SK-N-DZ (cell line): ENCODE measurements at regions not wholly inside any gene's neighbourhood (a gene's known extent, or its start where the extent isn't known, plus 50 kb on each side); places are given as distances from the start of the nearest gene placed in this dataset.

ENCODE experiments used
- DNase-seq: peaks from one replicate; pipeline ENCODE4 v3.0.0-alpha.2; 2015; ENCODE audit warnings: low spot score

DNA sequence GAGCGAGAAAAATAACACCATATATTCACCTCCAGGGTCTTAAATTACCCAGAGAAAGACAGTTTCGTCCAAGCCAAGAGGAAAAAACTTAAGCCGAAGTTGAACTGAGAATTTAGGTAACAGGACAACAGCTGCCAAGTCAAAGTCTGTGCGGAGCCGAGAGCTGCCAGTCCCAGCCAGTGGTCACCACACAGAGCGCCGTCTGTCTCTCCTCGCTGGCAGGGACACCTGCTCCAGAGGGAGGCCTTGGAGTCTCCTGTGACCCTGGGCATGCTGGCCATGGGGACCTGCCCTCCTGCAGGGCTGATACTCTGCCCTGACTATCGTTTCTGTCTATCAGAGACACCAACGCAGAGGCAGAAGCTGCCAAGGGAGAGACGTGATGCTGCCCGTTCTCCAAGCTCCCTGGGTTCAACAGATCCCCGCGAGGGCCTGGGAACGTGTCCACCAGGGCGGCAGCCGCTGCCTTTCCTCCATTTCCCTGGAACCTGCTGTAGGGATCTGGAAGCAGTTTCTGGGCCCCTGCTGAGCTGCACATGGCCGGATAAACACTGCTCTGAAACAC lies 341.3 kb downstream of the SMOC2 start:
- DNase-seq = no peak

DNA sequence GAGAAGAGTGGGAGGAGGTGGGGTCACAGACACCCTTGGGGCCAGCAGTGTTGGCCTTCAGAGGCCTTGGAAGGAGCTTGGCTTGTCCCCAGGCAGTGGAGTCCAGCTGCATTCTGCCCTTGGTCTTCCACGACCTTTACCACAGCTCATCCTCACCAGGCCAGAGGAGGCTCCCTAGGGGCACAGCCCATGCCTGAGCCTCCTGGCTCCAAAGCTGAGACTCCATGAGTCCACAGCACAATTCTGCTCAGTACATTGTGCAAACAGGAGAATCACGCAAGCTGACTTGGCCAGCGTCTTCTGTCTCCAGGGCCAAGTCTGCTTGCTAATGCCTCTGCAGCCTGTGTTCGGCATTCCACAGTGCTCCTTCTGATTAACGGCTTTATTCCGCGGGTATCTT lies 337.2 kb downstream of the SMOC2 start:
- DNase-seq = no peak

DNA sequence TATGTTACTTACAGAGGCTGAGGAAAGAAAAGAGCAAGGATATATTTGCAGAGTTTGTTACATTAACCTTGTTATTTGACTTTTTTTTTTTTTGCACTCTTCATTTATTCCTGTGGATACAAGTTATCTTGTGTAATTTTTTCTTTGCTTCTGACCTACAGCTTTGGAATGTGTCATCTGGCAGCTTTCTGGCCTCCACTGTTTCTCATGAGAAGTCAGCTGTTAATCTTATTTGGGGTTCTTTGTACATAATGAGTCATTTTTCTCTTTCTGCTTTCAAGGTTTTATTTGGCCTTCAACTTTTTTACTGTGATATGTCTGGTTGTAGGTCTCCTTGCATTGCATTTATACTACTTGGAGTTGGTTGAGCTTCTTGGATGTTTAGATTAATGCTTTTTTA lies 333.4 kb downstream of the SMOC2 start:
- DNase-seq = no peak

DNA sequence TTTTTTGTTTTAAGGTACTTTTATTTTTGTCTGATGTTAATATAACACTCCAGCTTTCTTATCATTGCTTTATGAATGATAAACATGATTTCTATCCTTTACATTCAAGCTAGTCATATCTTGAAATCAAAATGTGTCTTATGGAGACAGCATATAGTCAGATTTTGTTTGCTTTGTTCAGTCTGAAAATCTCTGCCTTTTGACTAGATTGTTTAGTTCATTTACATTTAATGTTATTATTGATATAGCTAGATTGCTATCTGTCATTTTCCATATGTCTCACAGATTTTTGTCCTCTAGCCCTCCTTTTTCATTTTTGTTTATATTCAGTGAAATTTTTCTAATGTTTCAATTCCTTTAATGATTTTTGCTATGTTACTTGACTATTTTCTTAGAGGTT lies 332.8 kb downstream of the SMOC2 start:
- DNase-seq = no peak

DNA sequence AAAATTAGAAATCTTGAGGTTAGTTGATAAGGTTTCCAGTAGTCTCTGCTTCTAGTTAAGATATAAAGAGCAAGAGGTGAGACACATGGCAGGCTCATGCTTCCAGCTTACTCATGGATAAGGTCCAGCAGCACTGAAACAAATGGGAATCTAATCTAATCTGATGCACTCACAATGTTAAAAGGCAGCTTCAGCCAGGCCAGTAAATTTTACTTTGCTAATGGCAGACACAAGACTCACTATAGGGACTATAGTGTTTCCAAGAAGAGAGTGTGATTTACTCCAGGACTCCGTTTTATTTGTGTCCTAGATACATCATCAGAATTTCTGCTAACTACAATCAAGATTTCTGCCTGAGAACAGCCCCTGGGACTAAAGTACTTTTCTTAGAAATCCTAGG lies 324.8 kb downstream of the SMOC2 start:
- DNase-seq = peak; percentile 88

DNA sequence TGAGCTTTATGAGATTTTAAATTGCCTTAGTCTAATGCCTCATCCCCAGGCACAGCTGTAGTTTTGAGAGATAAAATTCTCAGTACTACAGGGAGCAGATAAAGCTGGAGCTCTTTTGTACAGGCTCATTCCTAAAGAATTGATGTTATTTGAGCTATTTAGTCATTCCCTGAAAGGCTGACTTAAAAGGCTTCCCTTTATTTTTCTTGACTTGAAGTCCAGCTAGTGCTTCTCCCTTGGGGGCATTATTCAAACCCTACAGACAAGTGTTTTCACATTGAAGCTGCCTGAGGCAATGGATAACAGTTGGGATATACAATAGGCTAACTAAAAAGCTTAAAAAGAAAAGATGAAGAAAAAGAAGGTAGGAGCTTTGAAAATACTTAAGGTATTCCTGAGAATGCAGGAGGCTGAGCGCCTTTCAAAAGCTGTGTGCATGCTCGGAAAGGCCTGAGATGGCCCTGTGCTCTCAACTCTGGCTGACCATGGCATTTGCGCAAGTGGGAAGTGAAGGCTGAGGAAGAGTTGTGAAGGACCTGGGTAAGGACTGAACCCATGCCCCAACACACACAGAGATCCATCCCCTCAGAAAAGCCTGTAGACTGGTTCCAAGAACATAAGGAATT lies 315.1 kb downstream of the SMOC2 start:
- DNase-seq = no peak

DNA sequence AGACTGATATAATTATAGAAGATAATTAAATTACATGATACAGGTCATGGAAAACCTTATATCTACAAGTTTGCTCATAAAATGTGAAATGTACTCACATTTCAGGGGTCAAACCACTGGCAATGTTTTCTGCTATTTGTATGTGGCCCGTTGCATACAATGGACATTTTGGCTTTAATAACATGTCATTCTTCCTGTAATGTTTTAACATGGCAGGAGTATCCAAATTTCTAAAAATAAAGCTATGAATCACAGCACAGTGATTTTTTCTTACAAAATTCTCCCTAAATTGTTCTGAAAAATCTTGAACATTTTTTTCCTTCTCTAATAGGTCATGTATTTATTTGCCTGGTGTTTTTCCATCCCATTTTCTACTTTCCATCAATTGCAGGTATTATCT lies 305.7 kb downstream of the SMOC2 start:
- no peak for DNase-seq

DNA sequence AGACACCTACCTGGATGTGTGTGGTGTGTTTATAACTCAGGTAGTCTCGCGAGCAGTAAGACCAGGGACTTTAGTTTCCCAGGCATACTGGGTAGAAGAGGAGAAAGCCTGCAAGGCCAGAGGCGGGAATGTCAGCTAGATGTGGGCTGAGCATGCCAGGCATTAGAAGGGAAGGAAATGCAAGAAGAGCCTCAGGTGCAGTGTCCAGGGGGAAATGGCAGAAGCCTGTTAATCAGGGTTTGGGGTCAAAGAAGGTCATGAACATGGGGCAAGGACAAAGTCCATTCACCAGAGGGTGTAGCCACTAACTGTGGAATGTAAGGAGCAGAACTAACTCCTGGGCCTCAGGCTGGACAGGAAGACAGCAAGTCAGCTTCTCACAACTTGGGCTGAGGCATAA lies 305.0 kb downstream of the SMOC2 start:
- DNase-seq = no peak

DNA sequence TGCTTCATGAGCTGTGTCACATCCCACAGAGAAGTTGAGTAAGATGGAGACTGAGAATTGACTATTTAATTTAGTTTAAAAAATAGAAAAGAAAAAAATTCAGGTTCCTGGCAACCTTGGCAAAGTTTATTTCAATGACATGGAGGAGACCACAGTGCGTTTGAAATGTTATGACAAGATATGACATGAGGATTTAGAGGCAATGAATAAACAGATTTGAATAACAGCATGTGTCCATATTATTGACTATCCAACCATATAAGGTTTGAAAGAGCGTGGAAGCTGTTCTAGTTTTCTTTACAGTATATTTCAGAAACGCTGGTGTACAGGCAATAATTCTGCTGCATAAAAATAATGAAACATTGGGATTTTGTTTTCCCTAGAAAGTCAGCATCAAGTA lies 303.9 kb downstream of the SMOC2 start:
- DNase-seq = no peak

DNA sequence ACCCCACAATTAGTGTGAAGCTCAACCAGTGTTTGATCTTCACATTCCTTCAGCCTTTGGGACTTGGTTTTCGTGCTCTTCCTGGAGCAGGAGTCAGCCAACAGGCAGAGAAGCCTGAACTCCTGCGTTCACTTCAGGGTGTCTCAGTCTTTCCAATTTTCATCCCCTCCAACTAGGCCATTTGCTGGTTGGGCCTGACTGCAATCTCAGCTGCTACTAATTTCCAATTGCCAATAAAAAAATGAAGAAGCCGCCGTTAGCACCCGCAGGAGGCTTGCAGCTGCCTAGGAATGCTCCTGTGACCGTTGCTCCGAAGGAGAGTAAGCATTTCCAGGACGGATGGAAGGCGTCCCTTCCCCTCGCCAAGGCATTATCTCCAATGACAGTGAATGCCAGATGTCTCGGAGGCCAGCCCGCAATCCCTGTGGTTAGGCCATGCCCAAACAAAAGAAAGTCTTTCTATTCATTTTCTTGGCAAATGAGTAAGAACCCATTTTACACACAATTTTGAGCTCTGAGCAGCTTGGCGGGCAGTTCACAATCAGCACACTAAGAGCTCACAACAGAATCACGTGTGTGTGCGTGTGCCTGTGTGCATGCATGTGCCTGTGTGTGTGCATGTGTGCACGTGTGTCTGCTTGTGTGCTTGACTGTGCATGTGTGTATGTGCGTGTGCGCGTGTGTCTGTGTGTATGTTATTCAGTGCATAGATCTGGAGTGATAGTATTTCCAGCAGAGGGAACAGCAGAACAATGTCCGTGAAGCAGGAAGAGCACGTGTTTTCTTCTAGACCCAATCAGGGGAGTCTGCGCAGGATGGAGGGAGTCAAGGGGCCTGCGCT lies 301.2 kb downstream of the SMOC2 start:
- DNase-seq = no peak

DNA sequence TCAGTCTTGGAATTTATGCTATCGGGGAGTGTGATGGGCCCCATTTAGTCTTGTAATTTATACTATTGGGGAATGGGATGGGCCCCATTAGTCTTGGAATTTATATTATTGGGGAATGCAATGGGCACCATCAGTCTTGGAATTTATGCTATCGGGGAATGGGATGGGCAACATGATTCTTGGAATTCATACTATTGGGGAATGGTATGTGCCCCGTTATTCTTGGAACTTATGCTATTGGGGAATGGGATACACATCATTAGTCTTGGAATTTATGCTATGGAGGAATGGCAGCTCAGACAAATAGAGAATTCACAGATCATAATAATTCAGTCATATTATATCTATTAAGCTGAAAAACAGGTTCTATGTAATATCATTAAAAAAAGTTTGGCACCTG lies 300.3 kb downstream of the SMOC2 start:
- DNase-seq = no peak

DNA sequence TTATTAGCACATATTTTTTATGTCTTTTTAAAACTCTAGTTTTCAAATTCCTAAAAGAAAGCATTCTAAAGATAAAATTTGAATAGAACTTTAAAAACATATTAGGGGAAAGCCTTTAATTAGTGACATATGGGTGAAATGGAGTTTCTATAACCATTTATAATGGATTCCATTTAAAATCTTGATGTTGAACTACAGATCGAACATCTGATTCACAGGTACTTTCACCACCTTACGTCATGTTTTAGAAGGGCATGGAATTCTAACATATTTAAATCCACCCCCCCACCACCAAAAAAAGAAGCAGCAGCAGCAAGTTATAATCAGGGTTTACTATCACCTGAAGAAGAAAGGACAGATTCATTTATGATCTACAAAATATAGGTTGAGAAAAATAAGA lies 298.4 kb downstream of the SMOC2 start:
- no peak for DNase-seq

DNA sequence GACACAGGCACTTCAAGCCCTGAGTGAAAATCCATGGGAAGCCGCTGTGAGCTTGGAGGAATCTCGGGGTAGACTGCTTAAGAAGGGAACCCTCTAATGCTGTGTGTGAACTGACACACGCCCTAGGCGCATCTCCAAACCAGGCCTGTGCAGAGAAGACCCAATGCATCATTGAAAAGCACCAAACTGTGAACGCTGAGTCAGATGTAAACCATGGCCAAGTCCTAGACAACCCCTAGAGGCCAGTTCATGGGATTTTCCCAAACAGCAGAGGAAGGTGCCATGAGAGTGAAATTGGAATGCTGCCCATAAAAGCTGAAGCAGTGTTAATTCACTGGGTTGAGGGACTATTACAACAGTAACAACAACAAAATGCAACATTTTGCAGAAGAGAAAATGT lies 296.5 kb downstream of the SMOC2 start:
- no peak for DNase-seq

DNA sequence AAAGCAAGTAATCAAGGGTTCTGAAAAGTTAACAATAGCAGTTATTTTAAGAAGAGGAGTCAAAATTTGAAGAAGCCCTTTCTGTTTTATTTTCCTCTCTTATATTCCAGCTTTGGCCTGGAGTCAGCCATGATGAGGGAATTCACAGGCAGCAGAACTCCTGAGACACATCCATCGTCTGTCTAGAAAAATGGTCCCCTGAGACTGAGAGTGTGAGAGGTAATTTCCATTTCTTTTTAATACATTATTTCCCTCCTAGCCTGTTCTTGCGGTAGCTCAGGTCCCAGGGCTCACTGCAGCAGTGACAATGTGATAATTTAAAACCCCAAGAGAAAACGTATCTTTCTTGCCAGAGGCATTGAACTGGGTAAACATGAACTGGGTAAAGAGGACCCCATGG lies 296.0 kb downstream of the SMOC2 start:
- DNase-seq = no peak

DNA sequence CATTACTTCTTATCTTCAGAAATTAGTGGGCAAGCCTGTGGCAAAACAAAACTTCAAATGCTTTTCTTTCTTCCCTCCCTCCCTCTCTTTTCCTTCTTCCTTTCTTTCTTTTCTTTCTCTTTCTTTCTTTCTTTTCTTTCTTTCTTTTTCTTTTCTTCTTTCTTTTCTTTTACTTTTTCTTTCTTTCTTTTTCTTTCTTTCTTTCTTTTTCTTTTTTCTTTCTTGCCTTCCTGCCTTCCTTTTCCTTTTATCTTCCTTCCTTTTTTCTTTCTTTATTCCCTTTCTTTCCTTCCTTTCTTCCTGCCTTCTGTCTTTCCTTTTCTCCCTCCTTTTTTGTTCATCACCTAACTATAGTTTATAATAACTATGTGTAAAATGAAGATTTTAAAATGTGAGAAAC lies 295.1 kb downstream of the SMOC2 start:
- no peak for DNase-seq

DNA sequence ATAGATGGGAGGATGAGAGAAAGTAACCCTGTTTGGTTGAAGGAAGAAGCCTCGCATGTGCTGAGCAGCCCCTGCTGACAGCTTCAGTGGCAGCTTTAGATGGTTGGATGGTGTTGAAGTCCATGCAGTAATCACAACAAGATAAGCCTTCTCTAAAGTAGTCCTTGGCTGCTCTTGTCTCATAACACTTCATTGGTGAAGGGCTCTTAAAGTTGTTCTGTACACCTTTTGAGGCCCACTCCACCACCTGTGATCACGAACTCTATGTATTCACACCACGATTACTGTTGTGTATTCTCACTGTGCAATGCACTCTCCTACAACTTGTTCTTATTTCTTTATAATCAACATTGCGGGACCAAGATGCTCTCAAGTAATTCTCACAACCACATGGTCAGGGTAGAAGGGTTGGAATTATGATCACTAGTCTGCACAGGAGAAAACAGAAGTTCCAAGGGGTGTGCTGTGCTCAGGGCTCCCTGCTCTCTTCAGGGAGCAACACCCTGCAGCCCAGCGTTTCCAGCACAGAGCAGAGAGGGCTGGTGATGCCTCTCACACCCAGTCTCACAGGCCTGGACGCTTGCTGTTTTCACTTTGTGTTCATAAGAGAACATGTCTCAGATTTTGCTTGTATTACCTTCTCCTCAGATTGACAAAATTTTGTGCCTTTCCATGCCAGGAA lies 294.4 kb downstream of the SMOC2 start:
- no peak for DNase-seq

DNA sequence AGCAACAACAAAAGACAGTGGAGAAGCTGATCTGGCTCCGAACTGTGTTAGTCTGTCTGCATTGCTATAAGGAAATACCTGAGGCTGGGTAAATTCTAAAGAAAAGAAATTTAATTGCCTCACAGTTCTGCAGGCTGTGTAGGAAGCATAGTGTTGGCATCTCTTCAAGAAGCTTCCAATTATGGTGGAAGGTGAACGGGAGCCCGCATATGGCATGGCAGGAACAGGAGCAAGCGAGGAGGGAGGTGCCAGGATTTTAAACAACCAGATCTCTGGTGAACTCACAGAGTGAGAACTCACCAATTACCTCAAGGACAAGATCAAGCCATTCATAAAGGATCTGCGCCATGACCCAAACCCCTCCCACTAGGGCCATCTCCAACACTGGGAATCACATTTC lies 293.5 kb downstream of the SMOC2 start:
- no peak for DNase-seq

DNA sequence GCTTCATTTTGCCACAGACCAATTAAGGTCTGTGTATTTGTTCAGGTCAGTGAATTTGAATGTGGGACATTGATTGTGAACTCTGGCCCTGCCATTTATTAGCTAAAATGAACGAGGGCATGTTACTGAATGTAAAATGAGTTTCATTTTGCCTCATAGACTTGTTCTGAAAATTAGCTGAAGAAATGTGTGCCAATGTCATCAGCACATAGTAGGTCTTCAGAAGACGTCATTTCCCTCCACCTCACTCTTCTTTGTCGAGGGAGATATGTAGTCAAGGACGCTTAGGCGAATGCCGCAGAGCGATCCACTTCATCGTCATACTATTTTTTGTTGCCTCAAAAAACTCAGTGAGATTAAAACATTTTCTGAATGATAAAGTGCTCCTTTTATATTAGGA lies 291.7 kb downstream of the SMOC2 start:
- no peak for DNase-seq

DNA sequence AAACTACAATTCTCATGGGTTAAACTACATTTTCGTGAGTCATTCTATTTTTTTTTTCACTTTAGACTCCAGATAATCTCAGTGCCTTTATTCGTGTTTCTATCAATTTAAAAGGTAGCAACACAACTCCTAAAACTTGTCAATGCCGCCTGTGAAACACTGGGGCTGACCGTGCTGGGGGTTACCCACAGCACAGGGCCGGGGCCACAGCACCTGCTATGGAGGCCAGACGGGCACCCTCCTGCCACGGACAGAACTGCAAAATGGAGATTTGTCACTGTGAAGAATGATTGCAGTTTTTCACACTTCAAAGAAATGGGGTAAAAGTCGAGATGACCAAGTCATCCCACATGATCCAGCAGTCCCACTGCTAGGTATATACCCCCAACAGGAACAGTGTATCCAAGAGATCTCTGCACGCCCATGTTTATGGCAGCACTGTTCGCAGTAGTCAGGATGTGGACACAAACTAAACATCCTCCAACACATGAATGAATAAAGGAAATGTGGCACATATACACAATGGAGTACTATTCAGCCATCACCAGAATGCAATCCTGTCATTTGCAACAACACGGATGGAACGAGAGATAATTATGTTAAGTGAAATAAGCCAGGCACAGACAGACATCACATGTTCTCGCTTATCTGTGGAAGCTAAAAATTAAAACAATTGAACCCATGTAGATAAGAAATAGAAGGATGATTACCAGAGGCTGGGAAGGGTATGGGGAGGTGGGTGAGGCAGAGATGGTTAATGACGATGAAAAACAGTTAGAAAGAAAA lies 290.1 kb downstream of the SMOC2 start:
- peak; percentile 70 for DNase-seq

DNA sequence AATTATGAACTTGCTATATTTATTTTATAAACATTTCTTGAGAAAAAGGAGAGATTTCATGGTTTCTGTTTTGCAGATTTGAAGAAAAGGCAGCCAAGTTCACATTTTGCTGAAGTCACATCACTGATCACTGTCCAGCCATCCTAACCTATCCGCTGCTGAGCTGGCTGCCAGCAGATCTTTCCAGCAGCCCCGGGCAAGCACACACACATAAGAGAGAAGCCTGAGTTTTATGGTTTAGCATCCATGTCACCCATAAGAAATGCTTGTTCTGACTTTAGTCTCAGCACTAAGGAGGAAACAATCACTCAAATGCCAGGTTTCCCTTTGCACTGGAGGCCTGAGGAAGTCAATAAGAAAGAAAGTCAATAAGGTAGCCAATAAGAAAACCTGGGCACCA lies 287.1 kb downstream of the SMOC2 start:
- no peak for DNase-seq

DNA sequence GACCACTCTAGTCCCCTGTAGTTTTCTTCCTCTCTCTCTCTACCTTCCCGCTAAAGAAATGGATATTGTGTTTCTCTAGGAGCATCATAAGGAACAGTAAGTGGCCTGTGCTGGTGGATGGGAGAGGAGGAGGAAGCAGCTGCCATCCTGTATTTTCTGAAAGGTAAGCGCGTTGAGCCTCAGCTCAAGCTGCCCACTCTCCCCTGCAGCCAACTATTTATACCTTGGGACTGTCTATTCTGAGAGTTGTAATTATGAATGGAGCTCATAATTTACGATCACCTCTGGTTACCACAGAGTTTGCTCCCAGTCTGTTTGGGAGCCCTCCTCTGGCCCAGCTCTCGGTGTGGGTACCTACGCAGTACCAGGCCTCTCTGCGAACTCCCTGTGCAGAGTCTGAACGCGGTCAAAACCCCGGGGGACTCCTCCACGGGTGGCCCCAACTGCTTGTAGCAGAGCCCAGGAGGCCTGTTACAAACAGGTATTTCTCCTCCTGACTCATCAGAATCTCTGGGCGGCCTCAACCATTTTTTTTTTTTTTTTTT lies 285.4 kb downstream of the SMOC2 start:
- no peak for DNase-seq

DNA sequence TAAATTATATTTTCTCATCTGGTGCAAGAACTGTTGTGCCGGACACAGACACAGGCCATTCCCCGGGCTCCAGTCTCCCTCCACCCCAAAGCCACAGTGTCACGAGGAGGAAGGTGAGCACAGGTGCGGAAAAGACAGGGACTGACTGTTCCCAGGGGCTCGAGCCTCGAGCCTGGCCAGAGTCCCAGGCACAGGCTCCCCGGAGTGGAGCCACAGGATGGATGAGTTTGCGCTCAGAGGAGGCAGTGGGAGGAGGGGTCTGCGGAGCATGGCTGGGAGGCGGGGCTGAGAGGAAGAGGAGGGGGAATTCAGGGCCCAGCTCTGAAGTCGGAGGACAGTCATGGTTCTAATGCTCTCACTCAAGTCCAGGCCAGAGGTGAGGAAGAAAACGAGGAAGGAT lies 284.8 kb downstream of the SMOC2 start:
- no peak for DNase-seq
